WERI-Rb-1 (cell line): ENCODE measurements at regions not wholly inside any gene's neighbourhood (a gene's known extent, or its start where the extent isn't known, plus 50 kb on each side); places are given as distances from the start of the nearest gene placed in this dataset.

Experiments used
- DNase-seq: peaks from one replicate; pipeline ENCODE4 v3.0.0-alpha.2; 2020
- H3K27ac ChIP-seq: fragments of 250-450 bp; sonication (Bioruptor Pico); 2 replicates; pipeline ENCODE4 v1.5.1; 2020; ENCODE audit warnings: mild to moderate bottlenecking, moderate library complexity
- H3K27me3 ChIP-seq: fragments of 250-450 bp; sonication (Bioruptor Pico); 2 replicates; pipeline ENCODE4 v1.5.1; 2021; ENCODE audit warnings: mild to moderate bottlenecking, low read depth, moderate library complexity; ENCODE audit not compliant: insufficient read depth, severe bottlenecking
- H3K36me3 ChIP-seq: fragments of 250-450 bp; sonication (Bioruptor Pico); 2 replicates; pipeline ENCODE4 v1.5.1; 2020; ENCODE audit warnings: mild to moderate bottlenecking, moderate library complexity
- H3K4me3 ChIP-seq: 2 replicates; pipeline ENCODE4 v1.5.1; 2011; ENCODE audit warnings: low read depth, mild to moderate bottlenecking, control low read depth, low read length
- H3K9me3 ChIP-seq: fragments of 250-450 bp; sonication (Bioruptor Pico); 2 replicates; pipeline ENCODE4 v1.5.1; 2021; ENCODE audit warnings: mild to moderate bottlenecking, moderate library complexity; ENCODE audit not compliant: severe bottlenecking
- CTCF ChIP-seq: IDR thresholded peaks from 2 replicates; pipeline ENCODE4 v1.5.1; 2011; ENCODE audit warnings: low read depth, mild to moderate bottlenecking, control low read depth, inconsistent platforms, low read length

DNA sequence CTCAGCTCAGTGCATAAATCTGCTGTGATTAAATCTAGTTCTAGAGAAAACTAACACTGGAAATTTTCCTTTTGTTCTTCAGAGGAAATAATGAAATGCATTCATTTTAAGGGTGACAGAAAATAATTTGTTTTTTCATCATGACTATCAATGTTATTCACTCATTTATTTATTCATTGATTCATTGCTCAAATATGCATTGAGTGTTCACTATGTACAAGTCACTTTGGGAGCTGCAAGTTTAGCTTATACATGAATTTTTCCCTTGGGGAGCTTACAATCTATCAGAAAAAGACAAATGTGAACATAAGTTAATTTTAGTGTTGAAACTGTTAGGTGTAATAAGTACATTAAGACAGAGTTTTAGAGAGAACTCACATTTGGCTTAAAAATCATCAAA lies 897.8 kb downstream of the CENPC start:
- Histone ChIP-seq H3K9me3 (no peaks in the 10 kb centered on the region), H3K27ac (no peak overlapping the region), H3K4me3 (no peak overlapping the region), H3K27me3 (no peaks in the 10 kb centered on the region), H3K36me3 (no peaks in the 10 kb centered on the region)
- DNase-seq, result no peak
- TF ChIP-seq CTCF, result no peak

DNA sequence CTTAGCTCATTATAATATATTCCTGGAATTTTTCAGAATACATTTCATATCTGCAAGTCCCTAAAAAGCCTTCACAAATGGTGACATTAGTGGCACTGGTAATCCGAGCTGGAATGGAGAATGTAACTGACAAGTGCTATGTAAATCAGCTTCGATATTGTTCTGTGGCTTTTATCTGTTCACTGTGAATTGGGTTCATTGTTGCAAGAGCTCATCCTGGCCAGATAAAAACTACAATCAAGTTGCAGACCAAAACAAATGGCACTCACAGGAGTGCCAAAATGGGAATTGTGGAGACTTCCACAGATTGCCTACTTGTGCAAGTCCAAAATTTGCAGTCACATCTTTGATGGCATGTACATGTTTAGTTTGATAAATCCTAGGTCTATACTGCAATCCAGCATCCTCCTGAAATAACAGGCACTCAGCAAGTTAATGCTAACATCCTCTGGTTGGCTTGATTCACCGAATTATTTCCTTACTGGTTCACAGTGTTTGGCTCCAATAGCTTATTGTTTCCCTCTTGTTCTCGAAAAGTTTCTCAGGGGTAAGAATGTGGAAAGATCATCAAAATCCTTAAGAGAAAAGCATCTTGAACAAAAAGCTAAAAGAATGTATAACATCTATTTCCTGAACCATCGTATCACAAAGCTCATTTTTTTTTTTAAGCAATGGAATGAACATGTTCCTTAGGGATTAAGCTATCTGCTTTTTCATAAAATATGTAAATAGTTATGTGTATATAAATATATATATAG lies 904.9 kb downstream of the CENPC start:
- H3K36me3 ChIP-seq, result no peaks in the 10 kb centered on the region
- DNase-seq, result no peak
- TF ChIP-seq CTCF, result no peak
- no peak overlapping the region for H3K27ac ChIP-seq
- no peaks in the 10 kb centered on the region for H3K27me3 ChIP-seq
- H3K4me3 ChIP-seq, result no peak overlapping the region
- no peaks in the 10 kb centered on the region for H3K9me3 ChIP-seq

DNA sequence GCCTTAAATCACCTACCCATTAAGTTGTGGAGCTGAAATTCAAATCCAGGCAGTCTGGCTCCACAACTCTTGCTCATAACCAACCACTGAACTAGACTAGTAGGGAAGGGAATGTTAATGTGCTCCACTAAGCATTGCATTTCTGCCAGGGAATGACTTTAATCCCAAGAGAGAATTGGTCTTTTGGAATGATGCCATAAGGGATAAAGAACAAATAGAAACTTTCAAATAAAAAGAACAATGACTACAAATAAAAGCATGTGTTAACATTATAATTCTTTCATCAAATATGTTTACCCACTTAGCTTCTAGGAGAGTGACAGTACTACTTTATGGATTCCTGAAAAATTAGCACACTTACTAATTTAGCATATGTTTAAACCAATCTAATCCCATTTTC lies 905.9 kb downstream of the CENPC start:
- no peak for DNase-seq
- H3K4me3 ChIP-seq, result no peak overlapping the region
- H3K27ac ChIP-seq, result no peak overlapping the region
- TF ChIP-seq CTCF, result no peak
- H3K27me3 ChIP-seq, result no peaks in the 10 kb centered on the region
- H3K36me3 ChIP-seq, result no peaks in the 10 kb centered on the region
- H3K9me3 ChIP-seq, result no peaks in the 10 kb centered on the region

DNA sequence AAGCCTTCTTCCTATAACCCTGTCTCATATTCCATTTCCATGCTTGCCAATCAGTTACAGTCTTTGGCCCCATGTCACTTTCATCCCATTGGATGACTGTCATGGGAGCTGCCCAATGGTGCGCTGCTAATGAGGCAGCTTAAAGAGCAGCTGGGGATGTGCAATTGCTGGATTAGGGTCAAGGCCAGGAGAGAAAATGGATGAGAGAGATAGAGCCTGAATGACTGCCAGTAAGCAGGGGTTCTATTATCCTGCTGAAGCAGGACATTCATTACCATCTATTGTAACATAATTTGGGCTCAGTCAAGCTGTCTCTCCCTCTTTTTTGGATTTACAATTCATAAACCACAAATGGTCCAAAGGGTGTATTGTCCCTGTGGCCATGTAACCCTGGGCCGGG lies 909.0 kb downstream of the CENPC start:
- H3K27ac ChIP-seq, result no peak overlapping the region
- DNase-seq, result peak; percentile 7
- H3K4me3 ChIP-seq, result no peak overlapping the region
- H3K9me3 ChIP-seq, result no peaks in the 10 kb centered on the region
- no peak for TF ChIP-seq CTCF
- no peaks in the 10 kb centered on the region for H3K27me3 ChIP-seq
- H3K36me3 ChIP-seq, result no peaks in the 10 kb centered on the region

DNA sequence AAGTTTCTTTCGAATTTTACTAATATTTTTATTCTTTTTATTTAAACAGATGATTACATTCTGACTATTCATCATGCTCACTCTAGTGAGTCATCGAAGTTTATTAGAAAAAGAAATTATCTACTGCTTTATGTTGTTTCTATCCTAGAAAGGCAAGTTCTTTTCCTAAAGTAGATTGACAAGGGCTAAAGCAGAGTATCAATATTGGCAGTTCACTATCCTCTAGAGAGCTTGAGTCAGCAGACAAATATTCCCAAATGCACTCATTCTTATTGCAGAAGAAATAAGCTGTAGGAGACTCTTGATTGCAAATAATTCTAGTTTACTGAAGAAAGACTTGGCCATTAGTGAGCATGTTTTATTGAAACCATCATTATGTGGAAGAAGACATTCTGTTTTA lies 911.8 kb downstream of the CENPC start:
- H3K4me3 ChIP-seq, result no peak overlapping the region
- no peaks in the 10 kb centered on the region for H3K9me3 ChIP-seq
- H3K27ac ChIP-seq, result no peak overlapping the region
- no peaks in the 10 kb centered on the region for H3K36me3 ChIP-seq
- no peaks in the 10 kb centered on the region for H3K27me3 ChIP-seq
- DNase-seq, result no peak
- TF ChIP-seq CTCF, result no peak

DNA sequence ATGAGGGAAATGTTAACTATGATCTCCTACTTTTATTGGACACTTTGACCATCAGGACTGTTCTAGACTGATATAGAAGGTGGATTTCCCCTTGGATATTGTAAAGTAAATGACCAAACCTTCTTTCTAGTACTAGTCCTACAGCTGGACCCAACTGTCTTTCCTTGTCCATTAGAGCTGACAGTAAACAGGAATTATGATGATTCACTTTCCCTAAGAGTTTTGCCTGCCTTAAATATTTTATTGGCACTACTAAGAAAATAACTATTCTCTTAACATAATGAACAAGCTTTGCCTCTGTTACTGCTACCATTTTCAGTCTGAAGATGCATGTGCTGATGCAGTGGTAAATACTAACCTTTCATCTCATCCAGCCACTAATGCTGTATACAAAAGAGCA lies 915.4 kb downstream of the CENPC start:
- Histone ChIP-seq H3K36me3 (no peaks in the 10 kb centered on the region), H3K4me3 (no peak overlapping the region), H3K27ac (no peak overlapping the region), H3K27me3 (no peaks in the 10 kb centered on the region), H3K9me3 (no peaks in the 10 kb centered on the region)
- TF ChIP-seq CTCF, result no peak
- DNase-seq, result no peak
